Parathyroid adenoma (tissue), 2 donors: ENCODE measurements at regions not wholly inside any gene's neighbourhood (a gene's known extent, or its start where the extent isn't known, plus 50 kb on each side); places are given as distances from the start of the nearest gene placed in this dataset.

Experiments used
- H2AFZ ChIP-seq: fragments of 300-600 bp; sonication (generic); one replicate; pipeline ENCODE4 v1.7.0; 2017; ENCODE audit warnings: antibody characterized with exemption, mild to moderate bottlenecking
- H3K27ac ChIP-seq: fragments of 300-600 bp; sonication (generic); one replicate; pipeline ENCODE4 v1.7.0; 2017
- H3K27me3 ChIP-seq: fragments of 300-600 bp; sonication (generic); one replicate; pipeline ENCODE4 v1.7.0; 2017; ENCODE audit warnings: low read length; ENCODE audit not compliant: control insufficient read depth, insufficient read depth
- H3K36me3 ChIP-seq: fragments of 300-600 bp; sonication (generic); one replicate; pipeline ENCODE4 v1.7.0; 2017; ENCODE audit warnings: low read length; ENCODE audit not compliant: control insufficient read depth, insufficient read depth
- H3K4me1 ChIP-seq: fragments of 300-600 bp; sonication (generic); one replicate; pipeline ENCODE4 v1.7.0; 2017; ENCODE audit warnings: control low read depth
- H3K4me2 ChIP-seq: fragments of 300-600 bp; sonication (generic); one replicate; pipeline ENCODE4 v1.7.0; 2017; ENCODE audit warnings: low read length
- H3K4me3 ChIP-seq: fragments of 300-600 bp; sonication (generic); one replicate; pipeline ENCODE4 v1.7.0; 2017; ENCODE audit warnings: low read depth, low read length
- H3K79me2 ChIP-seq: fragments of 300-600 bp; sonication (generic); one replicate; pipeline ENCODE4 v1.7.0; 2017; ENCODE audit warnings: control low read depth
- H3K9ac ChIP-seq: fragments of 300-600 bp; sonication (generic); one replicate; pipeline ENCODE4 v1.7.0; 2017; ENCODE audit warnings: mild to moderate bottlenecking
- H3K9me3 ChIP-seq: fragments of 300-600 bp; sonication (generic); one replicate; pipeline ENCODE4 v1.7.0; 2017; ENCODE audit warnings: low read length; ENCODE audit not compliant: control insufficient read depth
- CTCF ChIP-seq: fragments of 300-600 bp; sonication (generic); IDR thresholded peaks from one replicate; pipeline ENCODE4 v1.7.0; 2017; ENCODE audit warnings: antibody characterized with exemption, mild to moderate bottlenecking
- donor health status: primary hyperparathyroidism.

- no peak overlapping the region for H2AFZ ChIP-seq
- H3K9me3 ChIP-seq, result no peaks in the 10 kb centered on the region
- no peak for TF ChIP-seq CTCF
- H3K9ac ChIP-seq, result no peak overlapping the region
- no peak overlapping the region for H3K4me2 ChIP-seq
- no peaks in the 10 kb centered on the region for H3K36me3 ChIP-seq
- no peak overlapping the region for H3K4me3 ChIP-seq
- no peak overlapping the region for H3K27ac ChIP-seq
- H3K4me1 ChIP-seq, result no peaks in the 10 kb centered on the region
- H3K79me2 ChIP-seq, result no peaks in the 10 kb centered on the region
- H3K27me3 ChIP-seq, result no peaks in the 10 kb centered on the region
These were observed 265.8 kb upstream of the TNRC6C start for GRCh38 chr17:77692571-77693161.

- H3K27me3 ChIP-seq, result no peaks in the 10 kb centered on the region
- no peaks in the 10 kb centered on the region for H3K79me2 ChIP-seq
- TF ChIP-seq CTCF, result no peak
- H3K27ac ChIP-seq, result no peak overlapping the region
- no peaks in the 10 kb centered on the region for H3K4me1 ChIP-seq
- H2AFZ ChIP-seq, result no peak overlapping the region
- H3K9me3 ChIP-seq, result no peaks in the 10 kb centered on the region
- H3K36me3 ChIP-seq, result no peaks in the 10 kb centered on the region
- H3K9ac ChIP-seq, result no peak overlapping the region
- H3K4me3 ChIP-seq, result no peak overlapping the region
- H3K4me2 ChIP-seq, result no peak overlapping the region
These were observed 265.2 kb upstream of the TNRC6C start for GRCh38 chr17:77693301-77693700.

GRCh38 chr17:77693776-77694175 is 264.7 kb upstream of the TNRC6C start:
- no peaks in the 10 kb centered on the region for H3K79me2 ChIP-seq
- no peaks in the 10 kb centered on the region for H3K36me3 ChIP-seq
- H3K4me3 ChIP-seq, result no peak overlapping the region
- no peak overlapping the region for H2AFZ ChIP-seq
- no peak overlapping the region for H3K27ac ChIP-seq
- H3K4me2 ChIP-seq, result no peak overlapping the region
- no peaks in the 10 kb centered on the region for H3K9me3 ChIP-seq
- no peak overlapping the region for H3K9ac ChIP-seq
- H3K4me1 ChIP-seq, result no peaks in the 10 kb centered on the region
- no peak for TF ChIP-seq CTCF
- H3K27me3 ChIP-seq, result no peaks in the 10 kb centered on the region

GRCh38 chr17:77694391-77695363 is 263.8 kb upstream of the TNRC6C start:
- Histone ChIP-seq H3K9ac (no peak overlapping the region), H3K4me1 (no peaks in the 10 kb centered on the region), H3K36me3 (no peaks in the 10 kb centered on the region), H3K4me2 (no peak overlapping the region), H3K27me3 (no peaks in the 10 kb centered on the region), H3K4me3 (no peak overlapping the region), H3K9me3 (no peaks in the 10 kb centered on the region), H3K79me2 (no peaks in the 10 kb centered on the region), H3K27ac (no peak overlapping the region), H2AFZ (no peak overlapping the region)
- no peak for TF ChIP-seq CTCF
